GM12878 (cell line): ENCODE measurements at regions not wholly inside any gene's neighbourhood (a gene's known extent, or its start where the extent isn't known, plus 50 kb on each side); places are given as distances from the start of the nearest gene placed in this dataset.

Experiments
- ATAC-seq: fragments of 200-7000 bp; cut with Tn5 transposase; 3 replicates; pipeline ENCODE4 v1.9.1; 2020; ENCODE audit warnings: mild to moderate bottlenecking, moderate library complexity
- BruUV-seq: library from RNA; stranded (reverse); fragments of 400-500 nt; replicated peaks from 2 replicates; lab custom pipeline; 2021; lab: Mats Ljungman, UMichigan
- CTCF ChIA-PET: fragments of 300-600 bp; sonication (Branson Sonifier 250); formaldehyde crosslinking; extraction: SDS; loops from one replicate; lab custom pipeline; 2021; ENCODE audit warnings: inconsistent platforms; lab: Yijun Ruan, JAX
- POLR2A ChIA-PET: fragments of 350-600 bp; formaldehyde crosslinking; extraction: SDS; loops from one replicate; lab custom pipeline; 2021; ENCODE audit warnings: inconsistent platforms; lab: Charles Lee
- RAD21 ChIA-PET: fragments of 300-600 bp; sonication (Branson Sonifier 250); formaldehyde crosslinking; loops from one replicate; lab custom pipeline; 2023; ENCODE audit warnings: antibody characterized with exemption; ENCODE audit not compliant: unreplicated experiment; lab: Charles Lee
- SMC1A ChIA-PET: fragments of 300-600 bp; sonication (Branson Sonifier 250); formaldehyde crosslinking; loops from one replicate; lab custom pipeline; 2023; ENCODE audit not compliant: unreplicated experiment, uncharacterized antibody; lab: Charles Lee
- DNase-seq: peaks from one replicate; pipeline ENCODE4 v3.0.0-alpha.2; 2011; ENCODE audit warnings: low read depth, low spot score
- FAIRE-seq: peaks from 3 replicates; lab custom pipeline; 2011; peaks lifted over from hg19 to GRCh38; lab: Jason Lieb, UNC
- H2AFZ ChIP-seq: 2 replicates; pipeline ENCODE4 v1.6.0; 2011; ENCODE audit warnings: low read depth, low read length, control low read depth; ENCODE audit not compliant: control insufficient read depth
- H3K27ac ChIP-seq: 2 replicates; pipeline ENCODE4 v1.5.1; 2011; ENCODE audit warnings: control low read depth; ENCODE audit not compliant: control insufficient read depth, insufficient read depth
- H3K27me3 ChIP-seq, 2 experiments: replicated peaks in 1 of 2; 2 replicates each; pipeline versions ENCODE4 v1.6.0 to v1.6.1; 2011; ENCODE audit warnings: low read length in 1 of 2; ENCODE audit not compliant: control insufficient read depth in 2 of 2, insufficient read depth in 2 of 2
- H3K36me3 ChIP-seq, 2 experiments: 2 replicates each; pipeline ENCODE4 v1.5.1; 2011; ENCODE audit warnings: low read length in 1 of 2; ENCODE audit not compliant: control insufficient read depth in 2 of 2, insufficient read depth in 2 of 2
- H3K4me1 ChIP-seq: 2 replicates; pipeline ENCODE4 v1.6.1; 2011; ENCODE audit warnings: mild to moderate bottlenecking, low read length, moderate library complexity, mixed read lengths; ENCODE audit not compliant: control insufficient read depth, insufficient read depth
- H3K4me2 ChIP-seq: 2 replicates; pipeline ENCODE4 v1.6.0; 2011; ENCODE audit warnings: control low read depth; ENCODE audit not compliant: control insufficient read depth, insufficient read depth
- H3K4me3 ChIP-seq: fragments of 200-600 bp; sonication (generic); 2 replicates; pipeline ENCODE4 v1.5.1; 2016
- H3K79me2 ChIP-seq: 2 replicates; pipeline ENCODE4 v1.6.0; 2011; ENCODE audit warnings: low read length; ENCODE audit not compliant: control insufficient read depth, insufficient read depth
- H3K9ac ChIP-seq: 2 replicates; pipeline ENCODE4 v1.8.0; 2011; ENCODE audit warnings: low read length, control low read depth, mixed read lengths; ENCODE audit not compliant: control insufficient read depth, insufficient read depth
- H3K9me3 ChIP-seq: replicated peaks from 3 replicates; pipeline ENCODE4 v1.5.1; 2011; ENCODE audit warnings: mild to moderate bottlenecking, low read length; ENCODE audit not compliant: control insufficient read depth, insufficient read depth
- H4K20me1 ChIP-seq: 2 replicates; pipeline ENCODE4 v1.6.0; 2011; ENCODE audit not compliant: control insufficient read depth, insufficient read depth
- FOXM1 ChIP-seq: IDR thresholded peaks from 2 replicates; pipeline ENCODE4 v1.6.1; 2012; ENCODE audit warnings: low read depth, mild to moderate bottlenecking, inconsistent platforms, low read length, moderate library complexity
- HDGF ChIP-seq: fragments of 450-650 bp; IDR thresholded peaks from 2 replicates; pipeline ENCODE4 v1.6.1; 2016; ENCODE audit warnings: antibody characterized with exemption
- JUND ChIP-seq: IDR thresholded peaks from 2 replicates; pipeline ENCODE4 v1.6.1; 2012; ENCODE audit warnings: low read depth, mild to moderate bottlenecking, low read length, improper control_type of control experiment, moderate library complexity
- KDM1A ChIP-seq: fragments of 200-600 bp; sonication (generic); IDR thresholded peaks from 2 replicates; pipeline ENCODE4 v1.6.1; 2016; ENCODE audit warnings: borderline replicate concordance
- MYC ChIP-seq: IDR thresholded peaks from 2 replicates; pipeline ENCODE4 v1.6.1; 2011; ENCODE audit warnings: mild to moderate bottlenecking, low read length, moderate library complexity, inconsistent platforms; ENCODE audit not compliant: insufficient read depth, insufficient replicate concordance, insufficient read length, severe bottlenecking
- PKNOX1 ChIP-seq: fragments of 450-650 bp; IDR thresholded peaks from 2 replicates; pipeline ENCODE4 v1.6.1; 2016; ENCODE audit warnings: mild to moderate bottlenecking
- RCOR1 ChIP-seq: conservative IDR thresholded peaks from 2 replicates; pipeline ENCODE4 v1.6.1; 2012; ENCODE audit warnings: low read depth, low read length, improper control_type of control experiment
- SMAD1 ChIP-seq: fragments of 450-650 bp; IDR thresholded peaks from 2 replicates; pipeline ENCODE4 v1.6.1; 2018; ENCODE audit warnings: mild to moderate bottlenecking, low read depth; ENCODE audit not compliant: partially characterized antibody
- SRF ChIP-seq, 2 experiments: IDR thresholded peaks; 2 replicates each; pipeline ENCODE4 v1.6.1; 2011; ENCODE audit warnings: low read depth in 2 of 2, low read length in 2 of 2, mild to moderate bottlenecking in 1 of 2, moderate library complexity in 1 of 2
- ZNF207 ChIP-seq: fragments of 450-650 bp; IDR thresholded peaks from 2 replicates; pipeline ENCODE4 v1.6.1; 2014; ENCODE audit warnings: antibody characterized with exemption, mild to moderate bottlenecking, borderline replicate concordance
- WGBS: methylation state at CpG from one replicate; pipeline ENCODE4 v1.1.6; 2016; ENCODE audit warnings: low lambda C conversion rate; ENCODE audit not compliant: insufficient replicate concordance, insufficient coverage; ENCODE audit errors: missing lambda C conversion rate; 5-methylcytosine and 5-hydroxymethylcytosine counted together
- in situ Hi-C: fragments of 300-500 bp; cut with MboI; formaldehyde crosslinking; loops from 9 replicates; pipeline ENCODE4 v1.14.3; 2018; ENCODE audit warnings: mixed read lengths
- intact Hi-C: fragments of 100-400 bp; cut with micrococcal nuclease; formaldehyde crosslinking; loops from one replicate; pipeline ENCODE4 v1.14.2; 2022; ENCODE audit not compliant: unreplicated experiment

GRCh38 chr3:72153477-72154314 is 368.7 kb upstream of the PROK2 start (continued):
- TF ChIP-seq KDM1A (no peak), SMAD1 (no peak)

DNA sequence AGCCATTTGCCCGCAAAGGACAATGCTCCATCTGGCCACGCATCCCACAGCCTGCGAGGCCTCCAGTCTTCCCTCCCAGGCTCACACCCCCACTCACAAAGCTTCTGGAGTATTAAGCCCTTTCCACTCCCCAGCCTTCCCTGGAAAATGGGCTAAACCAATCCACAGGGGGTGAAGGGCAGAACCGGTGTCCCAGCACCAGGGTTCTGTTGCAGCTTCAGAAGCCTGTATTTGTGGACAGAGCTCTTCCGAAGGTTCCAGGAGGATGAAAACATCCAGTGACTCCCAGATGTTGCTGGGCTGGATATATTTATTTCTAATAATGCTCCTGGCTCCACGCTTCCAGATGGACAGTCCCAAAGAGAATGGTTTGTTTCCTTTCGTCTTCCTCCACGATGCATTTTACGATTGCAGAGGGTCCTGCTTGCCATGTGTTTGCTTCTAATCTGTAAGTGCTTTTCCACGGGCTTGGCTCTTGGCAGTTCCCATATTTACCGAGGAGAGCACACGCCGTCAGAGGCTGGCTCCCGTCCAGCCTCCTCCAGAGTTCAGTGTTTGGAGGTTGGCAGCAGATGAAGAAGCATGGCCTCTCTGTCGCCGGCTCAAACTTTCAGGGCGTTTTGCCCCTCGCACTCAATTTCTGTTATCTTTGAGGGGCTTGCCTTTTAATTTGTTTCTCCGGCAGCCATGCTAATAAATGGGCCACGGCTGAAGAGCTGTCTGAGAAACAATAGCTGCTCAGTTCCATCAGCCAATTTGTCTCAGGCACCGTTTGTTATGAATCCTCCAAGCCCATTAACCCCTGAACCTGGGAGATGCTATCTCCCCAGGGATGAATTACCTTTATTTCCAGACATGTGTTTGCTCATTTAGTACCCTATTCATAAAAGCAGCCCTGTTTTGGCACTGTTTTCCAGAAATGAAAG is 367.9 kb upstream of the PROK2 start:
- Histone ChIP-seq H3K27ac (no peak overlapping the region), H3K27me3 (no peaks in the 10 kb centered on the region), H3K4me3 (no peak overlapping the region), H3K36me3 (no peaks in the 10 kb centered on the region), H2AFZ (no peak overlapping the region), H4K20me1 (no peaks in the 10 kb centered on the region), H3K4me2 (no peak overlapping the region), H3K9me3 (peaks cover 2% of the 10 kb centered on the region; the same call in 2 of the 3 replicates), H3K9ac (no peak overlapping the region), H3K79me2 (no peaks in the 10 kb centered on the region), H3K4me1 (peaks cover 3% of the 10 kb centered on the region)
- FAIRE-seq: no peak
- BruUV-seq: no TSS peak
- intact Hi-C loops (no loop called here), in situ Hi-C loops (no loop called here)
- ChIA-PET SMC1A (interaction anchor here (1.3 to 1.9 kb wide), 3 partner anchors 9 to 51 kb away, joined by 3 to 4 read pairs (median 3); no protein-coding TSS in a partner anchor), RAD21 (no interaction called here), CTCF (no interaction called here), POLR2A (no interaction called here)
- WGBS: 85% methylated on average over 21 of the region's 21 CpGs
- TF ChIP-seq ZNF207 (no peak), HDGF (no peak), SRF (IDR thresholded peaks at IDR 0.05; ENCODE audit: low read depth in 2 of 2, low read length in 2 of 2) (no peak), FOXM1 (no peak), MYC (no peak), RCOR1 (no peak), JUND (no peak), PKNOX1 (no peak)
- DNase-seq: no peak
- ATAC-seq: no peak
